GM18951 (cell line): ENCODE measurements at regions not wholly inside any gene's neighbourhood (a gene's known extent, or its start where the extent isn't known, plus 50 kb on each side); places are given as distances from the start of the nearest gene placed in this dataset.

Experiments used
- POLR2A ChIP-seq: IDR thresholded peaks from 4 replicates; pipeline ENCODE4 v1.6.1; 2011; ENCODE audit warnings: mild to moderate bottlenecking; ENCODE audit not compliant: insufficient read length, insufficient read depth; ENCODE audit errors: extremely low read depth
- in situ Hi-C: fragments of 300-500 bp; cut with MboI; formaldehyde crosslinking; loops from one replicate; pipeline ENCODE4 v1.12.0; 2022; ENCODE audit warnings: low sequenced_read_pairs, mixed read lengths, inconsistent platforms; ENCODE audit not compliant: unreplicated experiment

- TF ChIP-seq POLR2A: no peak
- in situ Hi-C loops: no loop called here
Measured at GRCh38 chr9:89873801-89874200, 269.0 kb downstream of the GADD45G start.

- in situ Hi-C loops: no loop called here
- no peak for TF ChIP-seq POLR2A
Measured at GRCh38 chr9:89874351-89875321, 269.8 kb downstream of the GADD45G start.

DNA sequence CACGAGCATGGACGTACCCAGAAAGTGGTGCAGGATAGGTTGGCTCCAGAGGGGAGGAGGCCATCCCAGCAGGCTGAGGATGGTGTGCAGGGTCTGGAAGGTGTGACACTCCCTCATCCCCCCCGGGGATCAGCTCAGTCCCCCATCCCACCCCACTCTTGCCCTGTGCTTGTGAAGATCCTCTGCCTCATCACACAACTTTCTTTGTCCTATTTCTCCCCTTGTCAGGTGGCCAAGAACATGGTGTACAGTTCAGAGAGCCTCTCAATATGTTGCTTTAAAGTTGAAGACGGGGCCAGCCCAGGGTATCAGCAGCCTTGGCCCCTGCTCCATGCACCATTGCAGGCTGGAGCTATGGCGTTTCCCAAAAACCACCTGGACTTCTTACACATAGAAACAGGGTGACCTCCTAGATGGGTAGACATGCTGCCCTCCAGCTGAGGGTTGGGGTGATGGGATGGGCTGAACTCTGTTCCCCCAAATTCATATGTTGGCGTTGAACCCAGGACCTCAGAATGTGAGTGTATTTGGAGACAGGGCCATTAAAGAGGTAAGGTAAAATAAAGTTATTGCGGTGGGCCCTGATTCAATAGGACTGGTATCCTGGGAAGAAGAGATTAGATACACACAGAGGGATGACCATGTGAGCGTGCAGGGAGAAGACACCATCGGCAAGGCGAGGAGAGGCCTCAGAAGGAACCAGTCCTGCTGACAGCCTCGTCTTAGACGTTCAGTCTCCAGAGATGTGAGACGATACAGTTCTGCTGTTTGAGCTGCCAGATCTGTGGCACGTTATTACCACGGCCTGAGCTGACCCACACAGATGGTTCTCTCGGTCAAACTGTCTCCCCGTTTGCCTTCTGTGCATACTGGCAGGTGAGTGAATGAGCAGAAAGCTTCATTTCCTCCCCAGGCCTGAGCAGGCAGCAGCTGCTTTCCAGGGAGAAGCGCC lies 272.5 kb downstream of the GADD45G start:
- no peak for TF ChIP-seq POLR2A
- in situ Hi-C loops: no loop called here

DNA sequence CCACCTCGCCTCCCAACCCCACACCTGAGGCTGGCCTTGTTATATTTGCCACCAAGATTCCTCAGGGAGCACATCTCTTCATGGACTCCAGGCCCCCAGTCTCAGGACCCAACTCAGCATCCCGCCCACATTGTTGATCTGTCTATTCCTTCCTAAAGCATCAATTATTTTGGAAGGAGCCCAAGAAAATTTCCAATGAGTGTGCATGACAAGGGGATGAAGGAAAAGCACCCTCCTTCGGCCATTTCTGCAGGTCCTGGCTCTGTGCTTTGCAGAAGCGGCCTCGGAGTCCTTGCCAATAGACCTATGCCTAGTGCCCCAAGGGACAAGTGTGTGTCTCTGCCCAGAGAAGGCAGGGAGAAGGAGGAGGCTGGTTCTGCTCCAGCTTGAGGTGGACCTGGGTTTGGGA lies 273.2 kb downstream of the GADD45G start:
- in situ Hi-C loops: no loop called here

DNA sequence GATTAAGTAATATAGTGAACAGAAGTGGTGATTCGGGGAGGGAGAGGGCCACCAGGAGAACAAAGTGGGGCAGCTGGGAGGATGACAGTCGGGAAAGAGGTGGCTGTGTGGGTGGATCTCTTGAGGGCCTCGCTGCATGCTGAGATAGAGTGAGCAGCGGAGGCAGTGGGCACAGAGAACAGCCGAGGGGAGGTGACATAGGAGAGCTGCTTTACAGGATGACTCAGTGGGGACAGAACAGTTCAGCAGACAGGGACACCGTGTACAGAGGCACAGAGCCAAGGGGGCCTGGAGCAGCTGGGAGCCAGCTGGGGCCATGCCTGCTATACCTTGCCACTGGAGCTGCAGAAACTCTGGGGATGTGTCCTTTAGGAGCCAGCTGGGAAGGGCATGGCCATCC lies 273.9 kb downstream of the GADD45G start:
- in situ Hi-C loops: no loop called here
- no peak for TF ChIP-seq POLR2A

More for the DNA sequence above, 273.2 kb downstream of the GADD45G start:
- no peak for TF ChIP-seq POLR2A

DNA sequence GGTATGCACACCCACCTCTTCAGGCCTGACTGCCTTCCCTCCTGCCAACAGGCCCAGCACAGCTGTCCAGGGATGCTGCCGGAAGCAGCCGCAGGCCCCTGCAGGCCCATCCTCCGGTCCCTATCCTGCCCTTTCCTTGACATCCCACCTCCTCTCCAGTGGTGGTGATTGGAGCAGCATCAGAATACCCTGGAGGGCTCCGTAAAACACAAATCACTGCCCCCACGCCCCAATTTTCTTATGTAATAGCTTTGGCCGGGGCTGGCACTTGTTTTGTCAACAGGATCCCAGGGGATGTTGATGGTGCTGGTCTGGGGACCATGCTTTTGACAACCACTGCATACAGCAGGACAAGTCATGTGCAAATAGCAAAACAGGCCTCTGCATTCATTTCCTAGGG lies 274.5 kb downstream of the GADD45G start:
- in situ Hi-C loops: no loop called here

DNA sequence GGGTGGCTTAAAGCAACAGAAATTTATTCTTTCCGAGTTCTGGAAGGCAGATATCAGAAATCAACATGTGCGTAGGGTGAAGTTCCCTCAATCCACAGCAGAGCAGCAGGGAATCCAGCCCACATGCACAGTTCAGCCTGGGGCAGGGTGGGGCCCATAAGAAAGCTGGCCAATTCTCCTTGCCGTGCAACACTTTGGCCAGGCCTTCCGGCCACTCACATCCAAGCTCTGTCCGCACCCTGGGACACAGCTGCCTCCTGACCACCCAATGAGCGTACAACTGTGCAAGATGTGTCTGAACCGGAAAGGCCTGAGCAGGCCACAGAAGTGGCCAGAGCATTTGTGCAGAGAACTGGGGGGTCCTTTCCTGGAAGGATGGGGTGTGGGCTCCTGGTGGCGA lies 274.9 kb downstream of the GADD45G start:
- in situ Hi-C loops: no loop called here
- TF ChIP-seq POLR2A: no peak

More for the DNA sequence above, 274.5 kb downstream of the GADD45G start:
- no peak for TF ChIP-seq POLR2A

DNA sequence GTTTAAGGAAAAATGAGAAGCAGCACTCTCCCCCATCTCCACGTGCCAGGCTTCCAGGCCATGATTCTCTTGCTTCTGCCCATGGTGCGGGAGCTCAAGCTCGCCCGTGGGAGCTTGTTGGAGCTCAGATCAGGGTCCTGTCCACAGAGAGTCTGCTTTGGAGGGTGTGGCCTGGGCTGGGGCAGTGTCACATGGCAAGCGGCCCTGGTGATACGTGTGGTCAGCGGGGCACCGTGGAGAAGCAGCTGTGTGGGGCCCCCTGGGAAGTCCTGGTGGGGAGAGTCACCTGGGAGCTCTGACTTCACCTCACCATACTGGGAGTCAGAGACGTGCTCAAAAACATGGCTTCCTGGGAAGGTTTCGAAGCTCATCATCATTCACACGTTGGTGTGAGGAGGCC lies 275.3 kb downstream of the GADD45G start:
- in situ Hi-C loops: no loop called here
- no peak for TF ChIP-seq POLR2A

GRCh38 chr9:89880721-89881120 lies 275.9 kb downstream of the GADD45G start:
- in situ Hi-C loops: no loop called here

DNA sequence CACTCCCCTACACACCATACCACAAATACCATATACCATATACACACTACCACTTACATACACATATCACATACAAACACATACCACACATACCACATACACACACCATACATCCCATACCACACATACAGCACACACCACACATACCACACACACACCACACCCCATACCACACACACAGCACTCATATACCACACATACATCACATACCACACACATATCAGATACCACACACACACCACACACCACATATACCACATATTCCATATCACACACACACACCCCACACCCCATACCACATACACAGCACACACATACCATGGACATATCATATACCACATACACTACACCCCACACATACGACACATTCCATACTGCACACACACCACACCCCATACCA lies 276.6 kb downstream of the GADD45G start:
- no peak for TF ChIP-seq POLR2A
- in situ Hi-C loops: no loop called here

More at GRCh38 chr9:89880721-89881120, 275.9 kb downstream of the GADD45G start:
- no peak for TF ChIP-seq POLR2A

DNA sequence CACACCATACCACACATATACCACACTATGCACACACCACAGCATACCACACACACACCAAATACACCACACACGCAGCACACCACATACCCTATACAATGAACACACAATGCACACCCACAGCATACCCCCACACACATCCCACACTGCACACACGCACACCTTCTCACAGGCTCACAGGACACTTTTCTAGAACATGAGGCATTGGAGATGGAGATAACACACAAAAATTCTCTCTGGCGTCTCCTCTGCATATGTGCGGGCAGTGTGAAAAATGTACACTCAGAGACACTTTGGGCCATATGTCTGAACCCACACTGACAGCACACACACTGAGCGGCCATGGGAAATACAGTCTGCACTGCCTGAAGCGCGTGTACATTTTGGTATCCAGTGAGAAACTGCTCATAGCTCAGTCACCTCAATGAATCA lies 278.1 kb downstream of the GADD45G start:
- no peak for TF ChIP-seq POLR2A
- in situ Hi-C loops: no loop called here

DNA sequence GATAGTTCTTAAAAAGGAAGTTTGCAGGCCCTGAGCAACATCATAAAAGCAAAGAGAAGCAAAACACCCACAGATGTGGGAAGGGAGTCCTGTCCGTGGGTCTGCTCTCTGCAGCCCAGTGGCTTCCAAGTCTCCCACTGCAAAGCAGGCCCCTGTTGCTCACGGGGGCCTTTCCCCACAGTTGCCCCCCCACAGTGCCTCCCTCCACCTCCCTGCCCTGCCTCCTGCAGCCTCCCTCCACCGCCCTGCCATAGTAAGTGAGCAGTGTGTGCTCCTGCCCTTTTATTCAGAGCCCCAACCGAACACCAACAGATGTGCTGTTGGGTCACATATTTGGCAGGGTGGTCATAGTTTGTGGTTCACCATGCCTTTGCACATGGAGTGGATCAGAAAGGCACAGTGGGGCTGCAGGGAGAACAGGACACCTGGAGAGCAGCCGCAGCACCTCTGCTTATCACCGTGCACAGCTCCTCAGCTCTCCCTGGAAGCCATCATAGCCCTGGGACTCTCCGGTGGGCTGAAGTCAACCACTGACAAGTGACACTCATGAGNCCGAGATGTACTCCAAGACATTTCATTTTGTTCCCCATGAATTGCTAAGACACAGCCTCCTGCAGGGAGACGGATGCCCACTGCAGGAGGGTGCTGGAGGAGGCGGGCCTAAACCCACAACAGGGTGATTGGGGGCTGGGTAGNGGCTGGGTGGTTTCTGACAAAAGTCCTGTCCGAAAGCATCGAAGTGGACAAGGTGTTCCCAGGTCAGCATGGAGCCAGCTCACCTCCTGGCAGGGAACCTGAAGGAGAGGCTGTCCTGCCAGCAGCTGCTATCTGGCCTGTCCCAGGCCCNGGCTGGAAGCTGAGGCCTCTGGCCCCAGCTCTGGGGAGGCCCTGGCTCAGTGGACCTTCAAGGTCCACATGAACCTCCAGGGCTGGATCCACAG lies 278.9 kb downstream of the GADD45G start:
- no peak for TF ChIP-seq POLR2A
- in situ Hi-C loops: no loop called here

GRCh38 chr9:89884356-89885083 lies 279.7 kb downstream of the GADD45G start:
- in situ Hi-C loops: no loop called here
- no peak for TF ChIP-seq POLR2A
